ENCODE measurements at regions not wholly inside any gene's neighbourhood (a gene's known extent, or its start where the extent isn't known, plus 50 kb on each side); places are given as distances from the start of the nearest gene placed in this dataset.

DNA sequence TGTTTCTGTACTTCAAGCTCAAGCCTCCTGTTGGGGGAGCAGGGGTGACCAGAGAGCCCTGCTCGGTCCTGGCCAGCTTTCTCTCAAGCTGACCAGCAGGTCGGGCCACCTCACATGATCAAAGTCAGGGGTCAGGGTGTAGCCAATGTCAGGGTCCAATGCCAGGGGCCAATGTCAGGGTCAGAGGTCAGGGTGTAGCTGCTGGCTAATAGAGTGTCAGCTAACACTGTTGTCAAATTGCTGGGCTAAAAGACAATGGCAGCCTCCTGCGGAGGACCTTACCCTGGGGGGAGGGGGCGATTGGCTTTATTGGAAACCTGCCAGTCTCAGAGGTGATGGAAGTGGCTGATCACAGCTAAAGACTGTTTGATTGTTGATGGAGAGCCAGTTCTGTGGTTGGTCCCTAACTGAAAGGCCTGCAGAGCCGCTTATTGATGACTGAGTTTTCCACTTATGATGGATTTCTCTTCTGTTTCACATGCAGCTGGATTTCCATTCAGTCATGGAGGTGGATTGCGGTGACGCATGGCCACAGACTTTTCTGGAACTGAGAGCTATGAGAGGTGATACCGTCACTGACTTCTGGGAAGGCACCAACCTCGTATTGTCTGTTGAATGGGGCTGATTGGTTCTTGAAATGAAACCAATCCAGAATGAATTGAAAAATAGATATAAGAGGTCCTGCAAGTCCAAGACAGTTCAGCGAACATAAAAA is 97.4 kb upstream of the ZFHX3 start:
- TF ChIP-seq, protein P1, sequence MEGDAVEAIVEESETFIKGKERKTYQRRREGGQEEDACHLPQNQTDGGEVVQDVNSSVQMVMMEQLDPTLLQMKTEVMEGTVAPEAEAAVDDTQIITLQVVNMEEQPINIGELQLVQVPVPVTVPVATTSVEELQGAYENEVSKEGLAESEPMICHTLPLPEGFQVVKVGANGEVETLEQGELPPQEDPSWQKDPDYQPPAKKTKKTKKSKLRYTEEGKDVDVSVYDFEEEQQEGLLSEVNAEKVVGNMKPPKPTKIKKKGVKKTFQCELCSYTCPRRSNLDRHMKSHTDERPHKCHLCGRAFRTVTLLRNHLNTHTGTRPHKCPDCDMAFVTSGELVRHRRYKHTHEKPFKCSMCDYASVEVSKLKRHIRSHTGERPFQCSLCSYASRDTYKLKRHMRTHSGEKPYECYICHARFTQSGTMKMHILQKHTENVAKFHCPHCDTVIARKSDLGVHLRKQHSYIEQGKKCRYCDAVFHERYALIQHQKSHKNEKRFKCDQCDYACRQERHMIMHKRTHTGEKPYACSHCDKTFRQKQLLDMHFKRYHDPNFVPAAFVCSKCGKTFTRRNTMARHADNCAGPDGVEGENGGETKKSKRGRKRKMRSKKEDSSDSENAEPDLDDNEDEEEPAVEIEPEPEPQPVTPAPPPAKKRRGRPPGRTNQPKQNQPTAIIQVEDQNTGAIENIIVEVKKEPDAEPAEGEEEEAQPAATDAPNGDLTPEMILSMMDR (IDR thresholded peaks at IDR 0.05; ENCODE audit: unreplicated experiment) = no peak
- H3K4me3 Mint-ChIP-seq (ENCODE audit: unreplicated experiment) = no peak overlapping the region
- H3K9me3 Mint-ChIP-seq (ENCODE audit: unreplicated experiment) = no peaks in the 10 kb centered on the region
- DNase-seq (ENCODE audit: low spot score) = no peak
- H3K27ac Mint-ChIP-seq (ENCODE audit: unreplicated experiment) = no peak overlapping the region
- peaks cover 3% of the 10 kb centered on the region for H3K27me3 Mint-ChIP-seq (ENCODE audit: unreplicated experiment)
- H3K4me1 Mint-ChIP-seq (ENCODE audit: unreplicated experiment) = peaks cover 54% of the 10 kb centered on the region
- H3K36me3 Mint-ChIP-seq (ENCODE audit: low read depth, unreplicated experiment) = peaks cover 4% of the 10 kb centered on the region

DNA sequence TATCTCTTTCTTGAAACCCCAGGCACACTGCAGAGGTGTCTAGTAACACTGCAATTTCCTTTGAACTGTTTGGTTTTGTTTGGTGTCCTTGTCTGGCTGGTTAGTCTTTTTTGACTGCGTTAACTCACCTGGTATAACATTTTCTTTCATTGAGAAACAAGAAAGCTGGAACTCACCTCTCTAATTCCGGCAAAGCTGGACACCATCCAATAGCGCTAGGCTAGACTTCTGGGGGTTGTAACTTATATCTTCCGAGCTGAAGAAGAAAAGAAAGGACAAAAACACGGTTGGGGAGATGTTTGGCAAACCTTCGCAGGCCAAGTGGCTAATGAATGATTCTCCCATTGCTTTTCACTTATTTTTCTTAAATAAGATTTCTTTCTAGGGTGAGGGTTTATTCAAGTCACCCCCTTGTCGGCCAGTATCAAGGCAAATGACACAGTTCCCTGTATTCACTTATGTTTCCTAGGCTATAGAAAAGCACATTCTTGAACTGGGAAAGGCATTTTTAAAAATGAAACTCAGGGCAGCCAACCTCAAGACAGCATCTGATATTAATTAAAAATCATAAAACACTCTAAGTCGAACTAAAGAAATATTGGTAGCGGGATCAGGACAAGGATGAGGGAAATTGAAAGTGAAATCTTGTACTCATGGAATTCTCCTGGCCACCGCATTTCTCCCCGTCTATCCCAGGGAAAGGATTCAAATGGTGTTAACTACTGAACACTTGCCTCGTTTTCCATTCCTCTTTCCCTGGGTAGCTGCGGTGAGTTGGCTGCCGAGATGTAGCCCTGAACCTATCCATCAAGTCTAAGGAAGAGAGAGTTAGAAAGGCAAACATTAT is 95.9 kb upstream of the ZFHX3 start:
- H3K27ac Mint-ChIP-seq (ENCODE audit: unreplicated experiment) = peak overlapping the region; percentile 90
- peaks cover 4% of the 10 kb centered on the region for H3K36me3 Mint-ChIP-seq (ENCODE audit: low read depth, unreplicated experiment)
- peak overlapping the region; percentile 49 for H3K4me3 Mint-ChIP-seq (ENCODE audit: unreplicated experiment)
- peaks cover 3% of the 10 kb centered on the region for H3K27me3 Mint-ChIP-seq (ENCODE audit: unreplicated experiment)
- TF ChIP-seq, protein P1 (IDR thresholded peaks at IDR 0.05; ENCODE audit: unreplicated experiment) = no peak
- H3K9me3 Mint-ChIP-seq (ENCODE audit: unreplicated experiment) = no peaks in the 10 kb centered on the region
- no peak for DNase-seq (ENCODE audit: low spot score)
- peaks cover 48% of the 10 kb centered on the region for H3K4me1 Mint-ChIP-seq (ENCODE audit: unreplicated experiment)

DNA sequence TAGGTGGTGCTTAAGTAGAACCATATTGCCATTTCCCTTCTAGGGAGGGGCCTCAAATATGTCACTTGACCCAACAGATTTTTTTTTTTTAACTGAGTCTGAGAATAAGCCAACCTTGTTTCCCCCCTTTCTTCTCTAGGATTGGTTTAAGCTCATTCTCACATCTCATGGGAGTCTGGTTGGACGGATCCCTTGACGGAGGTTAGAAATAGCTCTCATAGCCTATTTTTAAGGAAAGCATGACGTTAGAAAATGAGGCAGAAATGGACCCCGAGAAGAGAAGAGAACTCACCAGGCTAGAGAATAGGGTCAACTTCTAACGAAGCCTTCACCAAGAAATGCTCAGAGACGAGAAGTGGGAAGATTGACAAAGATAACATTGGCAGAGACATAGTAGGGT is 95.1 kb upstream of the ZFHX3 start:
- Mint-ChIP-seq H3K27me3 (ENCODE audit: unreplicated experiment) (peaks cover 3% of the 10 kb centered on the region), H3K4me1 (ENCODE audit: unreplicated experiment) (peaks cover 46% of the 10 kb centered on the region), H3K36me3 (ENCODE audit: low read depth, unreplicated experiment) (peaks cover 4% of the 10 kb centered on the region), H3K4me3 (ENCODE audit: unreplicated experiment) (no peak overlapping the region), H3K9me3 (ENCODE audit: unreplicated experiment) (no peaks in the 10 kb centered on the region), H3K27ac (ENCODE audit: unreplicated experiment) (peak overlapping the region; percentile 9)
- TF ChIP-seq, protein P1 (IDR thresholded peaks at IDR 0.05; ENCODE audit: unreplicated experiment) = no peak
- no peak for DNase-seq (ENCODE audit: low spot score)

DNA sequence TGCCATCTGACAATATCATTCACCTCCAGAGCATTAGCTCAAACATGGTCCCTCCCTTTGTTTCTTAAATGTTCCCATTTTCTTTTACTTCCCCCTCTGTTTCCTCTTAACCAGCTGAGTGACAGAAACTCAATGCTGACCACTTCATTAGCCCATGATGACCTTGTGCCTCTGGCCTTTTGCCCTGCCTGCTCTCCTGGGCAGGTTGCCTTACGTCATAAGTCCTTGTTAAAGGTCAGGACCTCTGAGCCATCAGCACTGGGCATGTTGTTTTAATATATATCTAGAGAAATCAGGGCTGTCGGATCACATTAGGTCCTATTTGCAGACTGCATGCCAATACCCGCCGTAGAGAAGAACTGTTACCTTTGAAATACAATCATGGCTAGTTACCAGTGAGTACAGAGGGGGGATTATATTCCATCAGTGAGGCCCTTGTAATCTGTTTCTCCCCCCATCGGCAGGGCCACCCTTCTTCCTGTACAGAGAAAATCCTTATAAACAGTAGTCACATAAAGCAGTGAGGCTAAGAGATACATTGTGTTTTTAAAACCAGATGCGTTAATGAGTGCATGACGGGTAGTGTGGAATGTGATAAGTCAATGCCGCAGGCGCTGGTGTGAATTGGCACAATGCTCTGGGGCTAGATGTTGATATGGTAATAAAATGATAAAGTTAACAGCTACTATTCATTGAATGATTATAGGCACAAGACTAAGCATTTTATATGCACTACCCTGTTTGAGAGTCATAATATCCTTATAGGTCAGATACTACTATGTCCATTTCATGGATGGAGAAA is 94.3 kb upstream of the ZFHX3 start:
- Mint-ChIP-seq H3K4me1 (ENCODE audit: unreplicated experiment) (peaks cover 42% of the 10 kb centered on the region), H3K36me3 (ENCODE audit: low read depth, unreplicated experiment) (peaks cover 4% of the 10 kb centered on the region), H3K9me3 (ENCODE audit: unreplicated experiment) (no peaks in the 10 kb centered on the region), H3K27ac (ENCODE audit: unreplicated experiment) (no peak overlapping the region), H3K4me3 (ENCODE audit: unreplicated experiment) (no peak overlapping the region), H3K27me3 (ENCODE audit: unreplicated experiment) (peaks cover 3% of the 10 kb centered on the region)
- DNase-seq (ENCODE audit: low spot score) = no peak
- TF ChIP-seq, protein P1 (IDR thresholded peaks at IDR 0.05; ENCODE audit: unreplicated experiment) = no peak
